Upper lobe of right lung (tissue), 1 donor: ENCODE measurements at regions not wholly inside any gene's neighbourhood (a gene's known extent, or its start where the extent isn't known, plus 50 kb on each side); places are given as distances from the start of the nearest gene placed in this dataset.

Source experiments
- ATAC-seq: fragments of 200-7000 bp; cut with Tn5 transposase; one replicate; pipeline ENCODE4 v1.9.1; 2020; ENCODE audit warnings: mild to moderate bottlenecking, moderate library complexity
- DNase-seq: peaks from one replicate; pipeline ENCODE4 v3.0.0-alpha.2; 2020
- H3K27ac ChIP-seq: fragments of 200-600 bp; one replicate; pipeline ENCODE4 v1.8.0; 2022
- H3K27me3 ChIP-seq: fragments of 200-600 bp; one replicate; pipeline ENCODE4 v1.8.0; 2022; ENCODE audit warnings: mild to moderate bottlenecking
- H3K36me3 ChIP-seq: fragments of 200-600 bp; one replicate; pipeline ENCODE4 v1.8.0; 2022
- H3K4me1 ChIP-seq: fragments of 200-600 bp; one replicate; pipeline ENCODE4 v1.8.0; 2022
- H3K4me3 ChIP-seq: fragments of 200-600 bp; one replicate; pipeline ENCODE4 v1.8.0; 2022; ENCODE audit warnings: mild to moderate bottlenecking
- H3K9me3 ChIP-seq: fragments of 200-600 bp; one replicate; pipeline ENCODE4 v1.8.0; 2022
- intact Hi-C: fragments of 100-400 bp; cut with DNase I; formaldehyde crosslinking; loops from one replicate; pipeline ENCODE4 v1.11.0; 2022
- TF ChIP-seq, protein P1 (sequence below): fragments of 200-600 bp; IDR thresholded peaks from one replicate; pipeline ENCODE4 v1.8.0; 2022; ENCODE audit warnings: antibody characterized with exemption
- donor health status: DM: no; HTN: yes; CAD: no; lungs with severe emphysema.

DNA sequence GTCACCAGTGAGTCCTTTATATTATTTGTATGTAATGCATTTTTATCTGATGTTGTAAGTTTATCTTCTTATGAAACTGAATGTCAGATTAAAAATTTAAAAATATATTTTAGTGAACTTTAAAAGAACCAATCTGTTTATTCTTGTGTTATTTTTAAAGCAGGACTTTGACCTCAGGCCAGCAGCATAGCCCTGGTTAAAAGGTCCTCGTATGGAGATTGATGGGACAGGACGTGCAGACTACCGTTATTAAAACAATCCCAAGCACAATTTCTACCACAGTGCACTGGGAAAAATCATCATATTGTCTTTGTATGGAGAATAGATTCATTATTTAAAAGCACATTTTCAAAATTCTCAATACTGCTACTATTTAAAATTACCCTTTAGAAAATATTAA, 573.8 kb upstream of the ARGLU1 start:
- TF ChIP-seq, protein P1, sequence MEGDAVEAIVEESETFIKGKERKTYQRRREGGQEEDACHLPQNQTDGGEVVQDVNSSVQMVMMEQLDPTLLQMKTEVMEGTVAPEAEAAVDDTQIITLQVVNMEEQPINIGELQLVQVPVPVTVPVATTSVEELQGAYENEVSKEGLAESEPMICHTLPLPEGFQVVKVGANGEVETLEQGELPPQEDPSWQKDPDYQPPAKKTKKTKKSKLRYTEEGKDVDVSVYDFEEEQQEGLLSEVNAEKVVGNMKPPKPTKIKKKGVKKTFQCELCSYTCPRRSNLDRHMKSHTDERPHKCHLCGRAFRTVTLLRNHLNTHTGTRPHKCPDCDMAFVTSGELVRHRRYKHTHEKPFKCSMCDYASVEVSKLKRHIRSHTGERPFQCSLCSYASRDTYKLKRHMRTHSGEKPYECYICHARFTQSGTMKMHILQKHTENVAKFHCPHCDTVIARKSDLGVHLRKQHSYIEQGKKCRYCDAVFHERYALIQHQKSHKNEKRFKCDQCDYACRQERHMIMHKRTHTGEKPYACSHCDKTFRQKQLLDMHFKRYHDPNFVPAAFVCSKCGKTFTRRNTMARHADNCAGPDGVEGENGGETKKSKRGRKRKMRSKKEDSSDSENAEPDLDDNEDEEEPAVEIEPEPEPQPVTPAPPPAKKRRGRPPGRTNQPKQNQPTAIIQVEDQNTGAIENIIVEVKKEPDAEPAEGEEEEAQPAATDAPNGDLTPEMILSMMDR, result no peak
- peaks cover 8% of the 10 kb centered on the region for H3K4me1 ChIP-seq
- ATAC-seq, result no peak
- intact Hi-C loops, result no loop called here
- no peaks in the 10 kb centered on the region for H3K36me3 ChIP-seq
- DNase-seq, result no peak
- no peak overlapping the region for H3K27ac ChIP-seq
- H3K27me3 ChIP-seq, result no peaks in the 10 kb centered on the region
- H3K9me3 ChIP-seq, result no peaks in the 10 kb centered on the region
- no peak overlapping the region for H3K4me3 ChIP-seq

DNA sequence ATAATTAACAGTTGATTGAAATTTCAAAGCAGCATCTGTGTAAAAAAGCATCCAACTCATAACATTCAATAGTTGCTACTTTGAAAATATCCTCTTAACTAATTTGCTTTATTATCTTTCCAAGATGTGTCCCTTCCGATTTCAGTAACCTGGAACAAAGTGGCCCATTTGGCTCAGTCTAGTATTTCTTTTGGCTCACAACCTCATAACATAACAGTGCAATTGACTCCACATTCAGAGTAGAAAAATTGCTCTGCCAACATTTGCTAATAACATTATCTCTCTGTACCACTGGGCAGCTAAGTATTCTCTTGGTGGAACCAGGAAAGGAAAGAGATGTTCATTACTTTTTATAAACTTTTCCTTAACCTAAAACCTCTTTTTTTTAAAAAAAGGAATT, 571.1 kb upstream of the ARGLU1 start:
- peaks cover 8% of the 10 kb centered on the region for H3K4me1 ChIP-seq
- H3K36me3 ChIP-seq, result no peaks in the 10 kb centered on the region
- intact Hi-C loops, result no loop called here
- no peaks in the 10 kb centered on the region for H3K9me3 ChIP-seq
- H3K27ac ChIP-seq, result no peak overlapping the region
- TF ChIP-seq, protein P1, result no peak
- H3K27me3 ChIP-seq, result no peaks in the 10 kb centered on the region
- DNase-seq, result no peak
- ATAC-seq, result no peak
- H3K4me3 ChIP-seq, result no peak overlapping the region

DNA sequence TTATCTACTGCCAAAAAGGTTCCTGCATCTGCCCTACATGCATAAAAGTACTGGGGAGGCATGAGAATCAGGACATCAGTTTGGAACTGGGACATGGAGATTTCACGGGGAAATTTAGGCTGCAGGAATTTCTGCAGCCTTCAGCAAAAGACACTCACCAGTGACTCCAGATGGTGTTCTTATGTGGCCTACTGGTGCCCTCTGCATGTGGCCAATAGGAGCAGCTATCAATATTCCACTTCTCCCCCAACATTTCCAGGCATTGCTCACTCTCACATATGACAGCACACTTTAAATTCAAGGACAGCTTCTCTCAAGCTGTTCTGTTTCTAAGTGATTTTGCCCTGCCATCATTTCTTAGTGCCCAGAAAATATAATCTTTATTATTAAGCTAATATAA, 570.5 kb upstream of the ARGLU1 start:
- no peak for ATAC-seq
- TF ChIP-seq, protein P1, result no peak

DNA sequence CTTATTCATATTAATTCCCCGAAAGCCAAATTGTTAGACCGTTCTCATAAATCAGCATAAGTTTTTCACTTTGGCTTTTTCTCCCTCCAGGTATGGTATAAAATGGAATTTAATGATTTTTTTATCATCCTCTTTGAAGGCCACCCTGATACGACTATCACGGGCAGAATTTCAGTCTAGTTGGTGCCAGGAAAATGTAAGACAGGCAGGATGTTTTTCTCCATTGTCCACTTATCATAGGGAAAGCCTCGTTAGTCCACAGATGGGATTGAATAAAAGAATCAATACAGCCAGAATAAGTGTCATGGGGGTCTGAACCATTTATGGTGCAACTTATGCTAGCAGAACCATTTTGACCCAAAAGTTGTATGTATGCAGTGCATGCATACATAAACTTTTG, 566.0 kb upstream of the ARGLU1 start:
- no peak overlapping the region for H3K27ac ChIP-seq
- peaks cover 8% of the 10 kb centered on the region for H3K4me1 ChIP-seq
- H3K9me3 ChIP-seq, result no peaks in the 10 kb centered on the region
- no peak overlapping the region for H3K4me3 ChIP-seq
- TF ChIP-seq, protein P1, result no peak
- no peaks in the 10 kb centered on the region for H3K36me3 ChIP-seq
- DNase-seq, result no peak
- ATAC-seq, result no peak
- H3K27me3 ChIP-seq, result no peaks in the 10 kb centered on the region
- intact Hi-C loops, result no loop called here

More for the DNA sequence above, 570.5 kb upstream of the ARGLU1 start:
- Histone ChIP-seq H3K36me3 (no peaks in the 10 kb centered on the region), H3K9me3 (no peaks in the 10 kb centered on the region), H3K4me3 (no peak overlapping the region), H3K27me3 (no peaks in the 10 kb centered on the region), H3K4me1 (peaks cover 8% of the 10 kb centered on the region), H3K27ac (no peak overlapping the region)
- intact Hi-C loops, result no loop called here
- no peak for DNase-seq

DNA sequence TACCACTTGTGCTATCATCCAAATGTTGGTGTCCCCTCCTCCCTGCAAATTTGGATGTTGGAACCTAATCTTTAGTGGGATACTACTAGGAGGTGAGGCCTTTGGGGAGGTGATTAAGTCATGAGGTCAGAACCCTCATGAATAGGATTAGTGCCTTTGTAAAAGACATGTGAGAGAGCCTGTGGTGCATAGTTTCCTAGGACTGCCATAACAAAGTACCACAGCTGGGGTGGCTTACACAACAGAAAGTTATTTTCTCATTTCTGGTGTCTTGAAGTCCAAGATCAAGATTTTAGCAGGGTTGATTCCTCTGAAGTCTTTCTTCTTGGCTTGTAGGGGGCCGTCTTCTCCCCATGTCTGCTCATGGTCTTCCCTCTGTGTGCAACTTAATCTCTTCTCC, 562.6 kb upstream of the ARGLU1 start:
- TF ChIP-seq, protein P1, result no peak
- intact Hi-C loops, result no loop called here
- no peak for DNase-seq

DNA sequence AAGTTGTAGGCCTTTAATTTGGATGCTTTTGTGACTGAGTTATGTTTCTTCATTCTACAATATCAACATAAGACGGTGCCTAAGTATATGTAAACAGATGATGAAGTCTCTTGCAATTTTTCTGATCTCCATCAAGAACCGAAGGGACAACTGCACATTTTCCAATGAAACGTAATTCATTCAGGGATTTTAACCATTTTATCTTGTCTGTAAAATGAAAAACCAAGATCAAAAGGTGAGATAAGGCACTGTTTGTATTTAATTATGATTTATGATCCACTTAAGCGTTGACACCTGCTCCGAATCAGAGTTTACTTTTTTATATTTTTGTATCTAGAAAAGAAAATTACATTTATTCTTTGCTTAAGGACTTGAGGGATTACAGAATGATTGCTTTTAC, 556.8 kb upstream of the ARGLU1 start:
- Histone ChIP-seq H3K4me3 (no peak overlapping the region), H3K9me3 (no peaks in the 10 kb centered on the region), H3K27ac (no peak overlapping the region), H3K27me3 (no peaks in the 10 kb centered on the region), H3K36me3 (no peaks in the 10 kb centered on the region), H3K4me1 (no peaks in the 10 kb centered on the region)
- DNase-seq (no peak), ATAC-seq (no peak)
- TF ChIP-seq, protein P1, result no peak
- intact Hi-C loops, result no loop called here

More for the DNA sequence above, 562.6 kb upstream of the ARGLU1 start:
- no peak overlapping the region for H3K27ac ChIP-seq
- no peaks in the 10 kb centered on the region for H3K36me3 ChIP-seq
- no peaks in the 10 kb centered on the region for H3K27me3 ChIP-seq
- no peak overlapping the region for H3K4me3 ChIP-seq
- no peaks in the 10 kb centered on the region for H3K4me1 ChIP-seq
- no peaks in the 10 kb centered on the region for H3K9me3 ChIP-seq
- no peak for ATAC-seq
